HCT116 (cell line): ENCODE measurements at regions not wholly inside any gene's neighbourhood (a gene's known extent, or its start where the extent isn't known, plus 50 kb on each side); places are given as distances from the start of the nearest gene placed in this dataset.
"Not testable (repeated sequence)": the region's sequence is repeated elsewhere in the genome, so short reads cannot be mapped to it uniquely, and the experiment has no call there.

Source experiments
- CTCF ChIP-seq, 3 experiments: fragments of 200-600 bp in 1 of 3; sonication (generic) in 1 of 3; IDR thresholded peaks in 2 of 3; conservative IDR thresholded peaks in 1 of 3; 2 replicates each; pipeline ENCODE4 v1.5.1; 2012 to 2017; ENCODE audit warnings: low read depth in 2 of 3, low read length in 2 of 3, antibody characterized with exemption in 1 of 3, borderline replicate concordance in 1 of 3, control low read depth in 1 of 3, mild to moderate bottlenecking in 1 of 3, mixed read lengths in 1 of 3, mixed run types in 1 of 3, moderate library complexity in 1 of 3; ENCODE audit not compliant: insufficient read depth in 1 of 3
- JUND ChIP-seq: IDR thresholded peaks from 2 replicates; pipeline ENCODE4 v1.6.1; 2012
- POLR2A ChIP-seq: IDR thresholded peaks from 2 replicates; pipeline ENCODE4 v1.7.0; 2011; ENCODE audit warnings: borderline replicate concordance; ENCODE audit not compliant: insufficient read depth, insufficient read length; ENCODE audit errors: extremely low read depth
- POLR2AphosphoS5 ChIP-seq: IDR thresholded peaks from 2 replicates; pipeline ENCODE4 v1.6.1; 2011; ENCODE audit warnings: mild to moderate bottlenecking, low read depth, low read length, moderate library complexity
- TCF7L2 ChIP-seq: IDR thresholded peaks from 2 replicates; pipeline ENCODE4 v1.7.0; 2011; ENCODE audit warnings: borderline replicate concordance, inconsistent platforms; ENCODE audit not compliant: insufficient read depth, insufficient read length; ENCODE audit errors: extremely low read depth
- TF ChIP-seq, protein P1 (sequence below): IDR thresholded peaks from 2 replicates; pipeline ENCODE4 v1.6.1; 2012
- TF ChIP-seq, protein P2 (sequence below): IDR thresholded peaks from 2 replicates; pipeline ENCODE4 v1.6.1; 2012; ENCODE audit warnings: low read depth
- TF ChIP-seq, protein P3 (sequence below): IDR thresholded peaks from 2 replicates; pipeline ENCODE4 v1.6.1; 2012

DNA sequence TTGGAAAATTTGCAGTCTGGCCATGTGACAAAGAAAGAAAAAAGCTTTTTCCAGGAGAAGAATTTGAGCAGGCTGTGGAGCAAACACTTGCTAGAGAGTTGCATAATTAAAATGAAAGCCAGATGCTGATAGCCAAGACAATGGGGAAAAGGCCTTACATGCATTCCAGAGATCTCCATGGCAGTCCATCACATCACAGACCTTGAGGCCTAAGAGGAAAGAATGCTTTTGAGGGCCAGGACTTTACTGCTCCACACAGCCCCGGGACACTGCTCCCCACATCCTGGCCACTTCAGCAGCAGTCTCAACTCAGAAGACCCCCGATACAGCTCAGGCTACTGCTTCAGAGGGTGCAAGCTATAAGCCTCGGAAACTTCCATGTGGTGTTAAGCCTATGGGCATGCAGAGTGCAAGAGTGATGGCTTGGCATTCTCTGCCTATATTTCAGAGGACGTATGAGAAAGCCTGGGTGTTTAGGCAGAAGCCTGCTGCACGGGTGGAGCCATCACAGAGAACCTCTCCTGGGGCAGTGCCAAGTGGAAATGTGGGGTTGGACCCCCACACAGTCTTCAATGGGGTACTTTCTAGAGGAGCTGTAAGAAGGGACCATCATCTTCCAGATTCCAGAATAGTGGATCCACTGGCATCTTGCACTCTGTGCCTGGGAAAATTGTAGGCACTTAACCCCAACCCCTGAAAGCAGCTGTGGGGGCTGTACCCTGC, 230.7 kb downstream of the POTEG start:
- TF ChIP-seq POLR2A; CTCF (IDR thresholded peaks at IDR 0.05 in 2 of 3, conservative IDR thresholded peaks at IDR 0.05 in 1 of 3; ENCODE audit: borderline replicate concordance in 1 of 3, insufficient read depth in 1 of 3, low read depth in 2 of 3, low read length in 2 of 3); JUND; TCF7L2; POLR2AphosphoS5: not testable (repeated sequence)
- TF ChIP-seq, protein P1, sequence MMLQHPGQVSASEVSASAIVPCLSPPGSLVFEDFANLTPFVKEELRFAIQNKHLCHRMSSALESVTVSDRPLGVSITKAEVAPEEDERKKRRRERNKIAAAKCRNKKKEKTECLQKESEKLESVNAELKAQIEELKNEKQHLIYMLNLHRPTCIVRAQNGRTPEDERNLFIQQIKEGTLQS = not testable (repeated sequence)
- TF ChIP-seq, protein P2, sequence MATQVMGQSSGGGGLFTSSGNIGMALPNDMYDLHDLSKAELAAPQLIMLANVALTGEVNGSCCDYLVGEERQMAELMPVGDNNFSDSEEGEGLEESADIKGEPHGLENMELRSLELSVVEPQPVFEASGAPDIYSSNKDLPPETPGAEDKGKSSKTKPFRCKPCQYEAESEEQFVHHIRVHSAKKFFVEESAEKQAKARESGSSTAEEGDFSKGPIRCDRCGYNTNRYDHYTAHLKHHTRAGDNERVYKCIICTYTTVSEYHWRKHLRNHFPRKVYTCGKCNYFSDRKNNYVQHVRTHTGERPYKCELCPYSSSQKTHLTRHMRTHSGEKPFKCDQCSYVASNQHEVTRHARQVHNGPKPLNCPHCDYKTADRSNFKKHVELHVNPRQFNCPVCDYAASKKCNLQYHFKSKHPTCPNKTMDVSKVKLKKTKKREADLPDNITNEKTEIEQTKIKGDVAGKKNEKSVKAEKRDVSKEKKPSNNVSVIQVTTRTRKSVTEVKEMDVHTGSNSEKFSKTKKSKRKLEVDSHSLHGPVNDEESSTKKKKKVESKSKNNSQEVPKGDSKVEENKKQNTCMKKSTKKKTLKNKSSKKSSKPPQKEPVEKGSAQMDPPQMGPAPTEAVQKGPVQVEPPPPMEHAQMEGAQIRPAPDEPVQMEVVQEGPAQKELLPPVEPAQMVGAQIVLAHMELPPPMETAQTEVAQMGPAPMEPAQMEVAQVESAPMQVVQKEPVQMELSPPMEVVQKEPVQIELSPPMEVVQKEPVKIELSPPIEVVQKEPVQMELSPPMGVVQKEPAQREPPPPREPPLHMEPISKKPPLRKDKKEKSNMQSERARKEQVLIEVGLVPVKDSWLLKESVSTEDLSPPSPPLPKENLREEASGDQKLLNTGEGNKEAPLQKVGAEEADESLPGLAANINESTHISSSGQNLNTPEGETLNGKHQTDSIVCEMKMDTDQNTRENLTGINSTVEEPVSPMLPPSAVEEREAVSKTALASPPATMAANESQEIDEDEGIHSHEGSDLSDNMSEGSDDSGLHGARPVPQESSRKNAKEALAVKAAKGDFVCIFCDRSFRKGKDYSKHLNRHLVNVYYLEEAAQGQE = not testable (repeated sequence)
- TF ChIP-seq, protein P3, sequence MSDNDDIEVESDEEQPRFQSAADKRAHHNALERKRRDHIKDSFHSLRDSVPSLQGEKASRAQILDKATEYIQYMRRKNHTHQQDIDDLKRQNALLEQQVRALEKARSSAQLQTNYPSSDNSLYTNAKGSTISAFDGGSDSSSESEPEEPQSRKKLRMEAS = not testable (repeated sequence)
